GM23338 (cell line): ENCODE measurements at regions not wholly inside any gene's neighbourhood (a gene's known extent, or its start where the extent isn't known, plus 50 kb on each side); places are given as distances from the start of the nearest gene placed in this dataset.

Source experiments
- ATAC-seq: fragments of 200-7000 bp; cut with Tn5 transposase; 3 replicates; pipeline ENCODE4 v1.9.1; 2020
- DNase-seq: peaks from one replicate; pipeline ENCODE4 v3.0.0-alpha.2; 2015; ENCODE audit warnings: low spot score
- H2AFZ ChIP-seq: fragments of 200-600 bp; sonication (generic); 2 replicates; pipeline ENCODE4 v1.8.0; 2016; ENCODE audit warnings: antibody characterized with exemption, mild to moderate bottlenecking, moderate library complexity
- H3F3A ChIP-seq: fragments of 200-600 bp; sonication (generic); replicated peaks from 2 replicates; pipeline ENCODE4 v1.8.0; 2017; ENCODE audit warnings: antibody characterized with exemption, mixed run types, low read depth
- H3K27ac ChIP-seq: fragments of 200-600 bp; sonication (generic); 2 replicates; pipeline ENCODE4 v1.6.1; 2016; ENCODE audit warnings: low read depth
- H3K27me3 ChIP-seq: fragments of 200-600 bp; sonication (generic); 2 replicates; pipeline ENCODE4 v1.8.0; 2016; ENCODE audit warnings: mild to moderate bottlenecking, mixed run types, moderate library complexity; ENCODE audit not compliant: insufficient read depth
- H3K36me3 ChIP-seq: fragments of 200-600 bp; sonication (generic); 2 replicates; pipeline ENCODE4 v1.8.0; 2016; ENCODE audit warnings: mild to moderate bottlenecking; ENCODE audit not compliant: insufficient read depth
- H3K4me1 ChIP-seq: fragments of 200-600 bp; sonication (generic); 2 replicates; pipeline ENCODE4 v1.8.0; 2016; ENCODE audit warnings: mild to moderate bottlenecking, moderate library complexity; ENCODE audit not compliant: insufficient read depth
- H3K4me2 ChIP-seq: fragments of 200-600 bp; sonication (generic); 2 replicates; pipeline ENCODE4 v1.7.1; 2017; ENCODE audit warnings: mixed run types
- H3K4me3 ChIP-seq: fragments of 200-600 bp; sonication (generic); 2 replicates; pipeline ENCODE4 v1.6.1; 2016; ENCODE audit warnings: mixed run types
- H3K79me2 ChIP-seq: fragments of 200-600 bp; sonication (generic); replicated peaks from 2 replicates; pipeline ENCODE4 v1.8.0; 2017; ENCODE audit warnings: mild to moderate bottlenecking; ENCODE audit not compliant: insufficient read depth
- H3K9me2 ChIP-seq: fragments of 200-600 bp; sonication (generic); 2 replicates; pipeline ENCODE4 v1.8.0; 2017; ENCODE audit not compliant: insufficient read depth
- H4K20me1 ChIP-seq: fragments of 200-600 bp; sonication (generic); replicated peaks from 2 replicates; pipeline ENCODE4 v1.8.0; 2017; ENCODE audit warnings: mild to moderate bottlenecking; ENCODE audit not compliant: insufficient read depth
- H3K27ac Mint-ChIP-seq: 2 replicates; pipeline ENCODE4 v1.8.0; 2020; ENCODE audit warnings: inconsistent platforms, mild to moderate bottlenecking, moderate library complexity, mixed read lengths
- H3K27me3 Mint-ChIP-seq: 3 replicates; pipeline ENCODE4 v1.8.0; 2022; ENCODE audit warnings: low read depth, mild to moderate bottlenecking, moderate library complexity, mixed read lengths, inconsistent platforms; ENCODE audit not compliant: insufficient read depth, poor library complexity
- H3K36me3 Mint-ChIP-seq: 3 replicates; pipeline ENCODE4 v1.8.0; 2021; ENCODE audit warnings: low read depth, mild to moderate bottlenecking, inconsistent platforms, moderate library complexity, mixed read lengths
- H3K4me1 Mint-ChIP-seq: 3 replicates; pipeline ENCODE4 v1.8.0; 2020; ENCODE audit warnings: mild to moderate bottlenecking, inconsistent platforms, mixed read lengths
- H3K4me3 Mint-ChIP-seq: 3 replicates; pipeline ENCODE4 v1.8.0; 2021; ENCODE audit warnings: moderate library complexity, mild to moderate bottlenecking, inconsistent platforms, mixed read lengths
- H3K9me3 Mint-ChIP-seq: 3 replicates; pipeline ENCODE4 v1.8.0; 2020; ENCODE audit warnings: moderate library complexity, mild to moderate bottlenecking, inconsistent platforms, mixed read lengths
- CREB1 ChIP-seq: fragments of 250-450 bp; sonication (Bioruptor Pico); IDR thresholded peaks from 2 replicates; pipeline ENCODE4 v1.5.0; 2020; ENCODE audit warnings: low read depth, mild to moderate bottlenecking, moderate library complexity
- EZH2 ChIP-seq: fragments of 200-600 bp; sonication (generic); IDR thresholded peaks from one replicate; pipeline ENCODE4 v1.8.0; 2017; ENCODE audit warnings: antibody characterized with exemption, mild to moderate bottlenecking, low read depth; ENCODE audit not compliant: unreplicated experiment
- EZH2phosphoT487 ChIP-seq: fragments of 200-600 bp; sonication (generic); IDR thresholded peaks from one replicate; pipeline ENCODE4 v1.8.1; 2018; ENCODE audit warnings: antibody characterized with exemption; ENCODE audit not compliant: unreplicated experiment
- POLR2AphosphoS5 ChIP-seq: IDR thresholded peaks from 2 replicates; pipeline ENCODE4 v1.6.1; 2016; ENCODE audit warnings: antibody characterized with exemption, low read depth
- TF ChIP-seq, protein P1 (sequence below): fragments of 250-450 bp; sonication (Bioruptor Pico); IDR thresholded peaks from 2 replicates; pipeline ENCODE4 v1.5.0; 2020; ENCODE audit warnings: mild to moderate bottlenecking, moderate library complexity
- TF ChIP-seq, protein P2 (sequence below): IDR thresholded peaks from one replicate; pipeline ENCODE4 v1.6.1; 2018; ENCODE audit warnings: antibody characterized with exemption; ENCODE audit not compliant: unreplicated experiment

DNA sequence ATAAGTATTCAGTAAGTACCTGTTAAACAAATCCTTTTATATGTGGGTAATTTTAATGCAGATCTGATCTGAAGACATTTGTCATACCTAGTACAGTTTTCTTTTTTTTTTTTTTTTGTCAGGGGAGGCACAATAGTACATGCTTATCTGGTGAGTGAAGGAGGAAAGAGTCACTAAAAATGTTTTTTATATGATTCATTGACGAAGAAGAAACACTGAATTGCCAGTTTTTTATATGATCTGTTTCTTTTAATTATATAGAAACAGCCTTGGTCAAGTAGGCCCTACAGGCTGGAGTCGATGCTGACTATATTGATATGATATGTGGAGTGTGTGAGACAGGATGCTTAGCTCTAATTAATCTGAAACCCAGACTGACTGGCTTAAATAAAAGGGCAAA lies 315.2 kb downstream of the PSAT1 start (continued):
- TF ChIP-seq, protein P1, sequence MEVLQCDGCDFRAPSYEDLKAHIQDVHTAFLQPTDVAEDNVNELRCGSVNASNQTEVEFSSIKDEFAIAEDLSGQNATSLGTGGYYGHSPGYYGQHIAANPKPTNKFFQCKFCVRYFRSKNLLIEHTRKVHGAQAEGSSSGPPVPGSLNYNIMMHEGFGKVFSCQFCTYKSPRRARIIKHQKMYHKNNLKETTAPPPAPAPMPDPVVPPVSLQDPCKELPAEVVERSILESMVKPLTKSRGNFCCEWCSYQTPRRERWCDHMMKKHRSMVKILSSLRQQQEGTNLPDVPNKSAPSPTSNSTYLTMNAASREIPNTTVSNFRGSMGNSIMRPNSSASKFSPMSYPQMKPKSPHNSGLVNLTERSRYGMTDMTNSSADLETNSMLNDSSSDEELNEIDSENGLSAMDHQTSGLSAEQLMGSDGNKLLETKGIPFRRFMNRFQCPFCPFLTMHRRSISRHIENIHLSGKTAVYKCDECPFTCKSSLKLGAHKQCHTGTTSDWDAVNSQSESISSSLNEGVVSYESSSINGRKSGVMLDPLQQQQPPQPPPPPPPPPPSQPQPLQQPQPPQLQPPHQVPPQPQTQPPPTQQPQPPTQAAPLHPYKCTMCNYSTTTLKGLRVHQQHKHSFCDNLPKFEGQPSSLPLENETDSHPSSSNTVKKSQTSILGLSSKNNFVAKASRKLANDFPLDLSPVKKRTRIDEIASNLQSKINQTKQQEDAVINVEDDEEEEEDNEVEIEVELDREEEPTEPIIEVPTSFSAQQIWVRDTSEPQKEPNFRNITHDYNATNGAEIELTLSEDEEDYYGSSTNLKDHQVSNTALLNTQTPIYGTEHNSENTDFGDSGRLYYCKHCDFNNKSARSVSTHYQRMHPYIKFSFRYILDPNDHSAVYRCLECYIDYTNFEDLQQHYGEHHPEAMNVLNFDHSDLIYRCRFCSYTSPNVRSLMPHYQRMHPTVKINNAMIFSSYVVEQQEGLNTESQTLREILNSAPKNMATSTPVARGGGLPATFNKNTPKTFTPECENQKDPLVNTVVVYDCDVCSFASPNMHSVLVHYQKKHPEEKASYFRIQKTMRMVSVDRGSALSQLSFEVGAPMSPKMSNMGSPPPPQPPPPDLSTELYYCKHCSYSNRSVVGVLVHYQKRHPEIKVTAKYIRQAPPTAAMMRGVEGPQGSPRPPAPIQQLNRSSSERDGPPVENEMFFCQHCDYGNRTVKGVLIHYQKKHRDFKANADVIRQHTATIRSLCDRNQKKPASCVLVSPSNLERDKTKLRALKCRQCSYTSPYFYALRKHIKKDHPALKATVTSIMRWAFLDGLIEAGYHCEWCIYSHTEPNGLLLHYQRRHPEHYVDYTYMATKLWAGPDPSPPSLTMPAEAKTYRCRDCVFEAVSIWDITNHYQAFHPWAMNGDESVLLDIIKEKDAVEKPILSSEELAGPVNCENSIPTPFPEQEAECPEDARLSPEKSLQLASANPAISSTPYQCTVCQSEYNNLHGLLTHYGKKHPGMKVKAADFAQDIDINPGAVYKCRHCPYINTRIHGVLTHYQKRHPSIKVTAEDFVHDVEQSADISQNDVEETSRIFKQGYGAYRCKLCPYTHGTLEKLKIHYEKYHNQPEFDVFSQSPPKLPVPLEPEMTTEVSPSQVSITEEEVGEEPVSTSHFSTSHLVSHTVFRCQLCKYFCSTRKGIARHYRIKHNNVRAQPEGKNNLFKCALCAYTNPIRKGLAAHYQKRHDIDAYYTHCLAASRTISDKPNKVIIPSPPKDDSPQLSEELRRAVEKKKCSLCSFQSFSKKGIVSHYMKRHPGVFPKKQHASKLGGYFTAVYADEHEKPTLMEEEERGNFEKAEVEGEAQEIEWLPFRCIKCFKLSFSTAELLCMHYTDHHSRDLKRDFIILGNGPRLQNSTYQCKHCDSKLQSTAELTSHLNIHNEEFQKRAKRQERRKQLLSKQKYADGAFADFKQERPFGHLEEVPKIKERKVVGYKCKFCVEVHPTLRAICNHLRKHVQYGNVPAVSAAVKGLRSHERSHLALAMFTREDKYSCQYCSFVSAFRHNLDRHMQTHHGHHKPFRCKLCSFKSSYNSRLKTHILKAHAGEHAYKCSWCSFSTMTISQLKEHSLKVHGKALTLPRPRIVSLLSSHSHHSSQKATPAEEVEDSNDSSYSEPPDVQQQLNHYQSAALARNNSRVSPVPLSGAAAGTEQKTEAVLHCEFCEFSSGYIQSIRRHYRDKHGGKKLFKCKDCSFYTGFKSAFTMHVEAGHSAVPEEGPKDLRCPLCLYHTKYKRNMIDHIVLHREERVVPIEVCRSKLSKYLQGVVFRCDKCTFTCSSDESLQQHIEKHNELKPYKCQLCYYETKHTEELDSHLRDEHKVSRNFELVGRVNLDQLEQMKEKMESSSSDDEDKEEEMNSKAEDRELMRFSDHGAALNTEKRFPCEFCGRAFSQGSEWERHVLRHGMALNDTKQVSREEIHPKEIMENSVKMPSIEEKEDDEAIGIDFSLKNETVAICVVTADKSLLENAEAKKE (CRISPR knock-in tag): no peak
- TF ChIP-seq EZH2phosphoT487: no peak

DNA sequence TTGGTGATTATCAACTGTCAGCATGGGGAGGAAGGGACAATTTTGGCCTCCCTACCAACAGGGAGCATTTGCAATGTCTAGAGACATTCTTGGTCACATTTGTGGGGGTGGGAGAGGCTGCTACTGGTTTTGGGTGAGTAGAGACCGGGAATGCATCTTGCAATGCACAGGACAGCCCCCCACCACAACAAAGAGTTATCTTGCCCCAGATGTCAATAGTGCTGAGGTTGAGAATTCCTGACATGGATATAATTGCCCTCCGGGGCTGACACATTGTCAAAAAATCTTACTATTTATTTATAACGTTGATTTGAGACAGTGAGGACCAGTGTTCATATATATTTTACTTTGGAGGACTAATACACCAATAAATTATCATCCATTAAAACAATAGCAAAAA lies 316.1 kb downstream of the PSAT1 start:
- DNase-seq (no peak), ATAC-seq (no peak)
- no peak overlapping the region for H2AFZ ChIP-seq
- no peaks in the 10 kb centered on the region for H3K9me2 ChIP-seq
- no peaks in the 10 kb centered on the region for H4K20me1 ChIP-seq
- H3K4me3 ChIP-seq: no peak overlapping the region
- Mint-ChIP-seq H3K4me1 (peaks cover 11% of the 10 kb centered on the region; the same call in 2 of the 3 replicates), H3K4me3 (no peak overlapping the region), H3K36me3 (no peaks in the 10 kb centered on the region), H3K27me3 (no peaks in the 10 kb centered on the region), H3K27ac (no peak overlapping the region), H3K9me3 (no peaks in the 10 kb centered on the region)
- no peaks in the 10 kb centered on the region for H3K79me2 ChIP-seq
- no peaks in the 10 kb centered on the region for H3K4me1 ChIP-seq
- no peaks in the 10 kb centered on the region for H3F3A ChIP-seq
- no peaks in the 10 kb centered on the region for H3K27me3 ChIP-seq
- no peaks in the 10 kb centered on the region for H3K36me3 ChIP-seq
- H3K27ac ChIP-seq: no peak overlapping the region
- H3K4me2 ChIP-seq: no peak overlapping the region
- TF ChIP-seq, protein P1 (CRISPR knock-in tag): no peak
- no peak for TF ChIP-seq CREB1 (CRISPR knock-in tag)
- TF ChIP-seq, protein P2, sequence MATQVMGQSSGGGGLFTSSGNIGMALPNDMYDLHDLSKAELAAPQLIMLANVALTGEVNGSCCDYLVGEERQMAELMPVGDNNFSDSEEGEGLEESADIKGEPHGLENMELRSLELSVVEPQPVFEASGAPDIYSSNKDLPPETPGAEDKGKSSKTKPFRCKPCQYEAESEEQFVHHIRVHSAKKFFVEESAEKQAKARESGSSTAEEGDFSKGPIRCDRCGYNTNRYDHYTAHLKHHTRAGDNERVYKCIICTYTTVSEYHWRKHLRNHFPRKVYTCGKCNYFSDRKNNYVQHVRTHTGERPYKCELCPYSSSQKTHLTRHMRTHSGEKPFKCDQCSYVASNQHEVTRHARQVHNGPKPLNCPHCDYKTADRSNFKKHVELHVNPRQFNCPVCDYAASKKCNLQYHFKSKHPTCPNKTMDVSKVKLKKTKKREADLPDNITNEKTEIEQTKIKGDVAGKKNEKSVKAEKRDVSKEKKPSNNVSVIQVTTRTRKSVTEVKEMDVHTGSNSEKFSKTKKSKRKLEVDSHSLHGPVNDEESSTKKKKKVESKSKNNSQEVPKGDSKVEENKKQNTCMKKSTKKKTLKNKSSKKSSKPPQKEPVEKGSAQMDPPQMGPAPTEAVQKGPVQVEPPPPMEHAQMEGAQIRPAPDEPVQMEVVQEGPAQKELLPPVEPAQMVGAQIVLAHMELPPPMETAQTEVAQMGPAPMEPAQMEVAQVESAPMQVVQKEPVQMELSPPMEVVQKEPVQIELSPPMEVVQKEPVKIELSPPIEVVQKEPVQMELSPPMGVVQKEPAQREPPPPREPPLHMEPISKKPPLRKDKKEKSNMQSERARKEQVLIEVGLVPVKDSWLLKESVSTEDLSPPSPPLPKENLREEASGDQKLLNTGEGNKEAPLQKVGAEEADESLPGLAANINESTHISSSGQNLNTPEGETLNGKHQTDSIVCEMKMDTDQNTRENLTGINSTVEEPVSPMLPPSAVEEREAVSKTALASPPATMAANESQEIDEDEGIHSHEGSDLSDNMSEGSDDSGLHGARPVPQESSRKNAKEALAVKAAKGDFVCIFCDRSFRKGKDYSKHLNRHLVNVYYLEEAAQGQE: no peak
- no peak for TF ChIP-seq POLR2AphosphoS5
- no peak for TF ChIP-seq EZH2
